Stomach (tissue), 8 donors: ENCODE measurements at regions not wholly inside any gene's neighbourhood (a gene's known extent, or its start where the extent isn't known, plus 50 kb on each side); places are given as distances from the start of the nearest gene placed in this dataset.

Experiments
- DNase-seq, 2 donors: peaks; one replicate each; pipeline versions ENCODE4 v3.0.0 to v3.0.0-alpha.2; 2013 to 2019
- H3K27ac ChIP-seq, 5 donors: fragments of 200-600 bp in 4 of 5; sonication (generic) in 4 of 5; one replicate each; pipeline ENCODE4 v1.5.1; 2013 to 2019; ENCODE audit warnings: mild to moderate bottlenecking in 1 of 5, moderate library complexity in 1 of 5
- H3K27me3 ChIP-seq, 3 donors: fragments of 200-600 bp; sonication (generic); one replicate each; pipeline ENCODE4 v1.5.1; 2017 to 2019; ENCODE audit warnings: mixed run types in 1 of 3
- H3K36me3 ChIP-seq, 4 donors: fragments of 200-600 bp; sonication (generic); 1 replicate in 3 of 4; 2 replicates in 1 of 4; pipeline ENCODE4 v1.5.1; 2016 to 2019
- H3K4me1 ChIP-seq, 4 donors: fragments of 200-600 bp; sonication (generic); one replicate each; pipeline ENCODE4 v1.5.1; 2016 to 2019
- H3K4me3 ChIP-seq, 4 donors: fragments of 200-600 bp; sonication (generic) in 3 of 4; one replicate each; pipeline ENCODE4 v1.5.1; 2016 to 2019; ENCODE audit warnings: mild to moderate bottlenecking in 1 of 4
- H3K9me3 ChIP-seq, 4 donors: fragments of 200-600 bp; sonication (generic); one replicate each; pipeline ENCODE4 v1.5.1; 2016 to 2019
- EP300 ChIP-seq: sonication (generic); formaldehyde crosslinking; IDR thresholded peaks from one replicate; pipeline ENCODE4 v1.6.1; 2017; ENCODE audit warnings: antibody characterized with exemption
- POLR2A ChIP-seq, 4 donors: fragments of 450-650 bp; IDR thresholded peaks; one replicate each; pipeline ENCODE4 v1.6.1; 2016; ENCODE audit warnings: antibody characterized with exemption in 4 of 4, control low read depth in 2 of 4, mild to moderate bottlenecking in 1 of 4, moderate library complexity in 1 of 4
- POLR2AphosphoS5 ChIP-seq, 3 donors: sonication (generic); formaldehyde crosslinking; IDR thresholded peaks; one replicate each; pipeline ENCODE4 v1.6.1; 2016; ENCODE audit warnings: antibody characterized with exemption in 3 of 3
- WGBS, 5 donors: extraction: QIAGEN DNeasy Blood & Tissue Kit in 3 of 5; methylation state at CpG; one replicate each; pipeline versions ENCODE4 v1.1.5 to v1.1.7; 2013 to 2018; 5-methylcytosine and 5-hydroxymethylcytosine counted together
- intact Hi-C: fragments of 100-400 bp; cut with DNase I; formaldehyde crosslinking; loops from one replicate; pipeline ENCODE4 v1.15.1; 2023; ENCODE audit warnings: low total_unique reads
- TF ChIP-seq, protein P1 (sequence below), 7 experiments: fragments of 450-650 bp in 4 of 7; fragments of 200-600 bp in 3 of 7; sonication (generic) in 3 of 7; IDR thresholded peaks; one replicate each; pipeline ENCODE4 v1.5.1; 2016 to 2019; ENCODE audit warnings: antibody characterized with exemption in 7 of 7, control low read depth in 2 of 7, mild to moderate bottlenecking in 1 of 7
- donor health status: healthy with polysubstance abuse.
- donor health status: Bipolar disorder and iron deficiency.
- donor health status: healthy.

- H3K9me3 ChIP-seq, result no peaks in the 10 kb centered on the region
- no peak overlapping the region for H3K27ac ChIP-seq
- 73 to 88% (median 83%) methylated on average over 5 of the region's 5 CpGs for WGBS, 5 donors
- intact Hi-C loops, result no loop called here
- H3K36me3 ChIP-seq, result no peaks in the 10 kb centered on the region
- H3K4me3 ChIP-seq, result no peak overlapping the region
- TF ChIP-seq POLR2AphosphoS5 (IDR thresholded peaks at IDR 0.05), result no peak
- no peak for TF ChIP-seq EP300
- TF ChIP-seq, protein P1, sequence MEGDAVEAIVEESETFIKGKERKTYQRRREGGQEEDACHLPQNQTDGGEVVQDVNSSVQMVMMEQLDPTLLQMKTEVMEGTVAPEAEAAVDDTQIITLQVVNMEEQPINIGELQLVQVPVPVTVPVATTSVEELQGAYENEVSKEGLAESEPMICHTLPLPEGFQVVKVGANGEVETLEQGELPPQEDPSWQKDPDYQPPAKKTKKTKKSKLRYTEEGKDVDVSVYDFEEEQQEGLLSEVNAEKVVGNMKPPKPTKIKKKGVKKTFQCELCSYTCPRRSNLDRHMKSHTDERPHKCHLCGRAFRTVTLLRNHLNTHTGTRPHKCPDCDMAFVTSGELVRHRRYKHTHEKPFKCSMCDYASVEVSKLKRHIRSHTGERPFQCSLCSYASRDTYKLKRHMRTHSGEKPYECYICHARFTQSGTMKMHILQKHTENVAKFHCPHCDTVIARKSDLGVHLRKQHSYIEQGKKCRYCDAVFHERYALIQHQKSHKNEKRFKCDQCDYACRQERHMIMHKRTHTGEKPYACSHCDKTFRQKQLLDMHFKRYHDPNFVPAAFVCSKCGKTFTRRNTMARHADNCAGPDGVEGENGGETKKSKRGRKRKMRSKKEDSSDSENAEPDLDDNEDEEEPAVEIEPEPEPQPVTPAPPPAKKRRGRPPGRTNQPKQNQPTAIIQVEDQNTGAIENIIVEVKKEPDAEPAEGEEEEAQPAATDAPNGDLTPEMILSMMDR (IDR thresholded peaks at IDR 0.05), result no peak
- TF ChIP-seq POLR2A (IDR thresholded peaks at IDR 0.05), result no peak
- no peaks in the 10 kb centered on the region for H3K4me1 ChIP-seq
- no peak for DNase-seq
- H3K27me3 ChIP-seq, result no peaks in the 10 kb centered on the region
Measured at GRCh38 chr18:39675906-39676305, 2110.3 kb upstream of the CELF4 start.

- WGBS, 5 donors, result 74 to 91% (median 88%) methylated on average over 3 of the region's 3 CpGs
- Histone ChIP-seq H3K27ac (no peak overlapping the region), H3K4me3 (no peak overlapping the region), H3K9me3 (no peaks in the 10 kb centered on the region), H3K27me3 (no peaks in the 10 kb centered on the region), H3K4me1 (no peaks in the 10 kb centered on the region), H3K36me3 (no peaks in the 10 kb centered on the region)
- DNase-seq, result peak in 1 of 2 donors; percentile 20
- TF ChIP-seq, protein P1 (IDR thresholded peaks at IDR 0.05), result no peak
- TF ChIP-seq POLR2AphosphoS5 (IDR thresholded peaks at IDR 0.05) (no peak), EP300 (no peak), POLR2A (IDR thresholded peaks at IDR 0.05) (no peak)
- intact Hi-C loops, result no loop called here
Measured at GRCh38 chr18:39675368-39675767, 2109.8 kb upstream of the CELF4 start.

GRCh38 chr18:39672171-39672570 is 2106.6 kb upstream of the CELF4 start:
- Histone ChIP-seq H3K4me1 (no peaks in the 10 kb centered on the region), H3K27me3 (no peaks in the 10 kb centered on the region), H3K36me3 (no peaks in the 10 kb centered on the region), H3K9me3 (no peaks in the 10 kb centered on the region), H3K4me3 (no peak overlapping the region), H3K27ac (no peak overlapping the region)
- DNase-seq, result no peak
- intact Hi-C loops, result no loop called here
- 85 to 97% (median 92%) methylated on average over 3 of the region's 3 CpGs for WGBS, 5 donors
- TF ChIP-seq, protein P1 (IDR thresholded peaks at IDR 0.05), result no peak
- TF ChIP-seq POLR2A (IDR thresholded peaks at IDR 0.05), result no peak
- no peak for TF ChIP-seq EP300
- TF ChIP-seq POLR2AphosphoS5 (IDR thresholded peaks at IDR 0.05), result no peak

DNA sequence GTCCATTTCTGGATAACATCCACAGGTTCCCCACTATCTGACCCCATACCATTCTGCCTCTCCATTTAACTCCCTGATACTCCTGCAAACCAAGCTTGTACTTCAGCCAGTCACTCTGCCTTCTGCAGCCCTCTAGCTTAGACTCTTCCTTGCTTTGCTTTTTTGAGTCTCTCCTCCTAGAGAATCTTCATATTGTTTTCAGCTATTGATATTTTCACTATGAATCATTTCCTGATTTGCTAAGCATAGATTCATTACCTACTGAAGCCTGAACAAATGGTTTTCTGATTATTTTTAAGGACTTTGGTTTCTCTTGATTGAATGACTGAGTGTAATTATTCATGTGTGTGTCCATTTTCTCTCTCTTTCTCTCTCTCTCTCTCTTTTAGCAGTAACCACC is 2102.3 kb upstream of the CELF4 start:
- no peaks in the 10 kb centered on the region for H3K4me1 ChIP-seq
- no peaks in the 10 kb centered on the region for H3K27me3 ChIP-seq
- no peaks in the 10 kb centered on the region for H3K36me3 ChIP-seq
- no peaks in the 10 kb centered on the region for H3K9me3 ChIP-seq
- TF ChIP-seq POLR2AphosphoS5 (IDR thresholded peaks at IDR 0.05) (no peak), POLR2A (IDR thresholded peaks at IDR 0.05) (no peak), EP300 (no peak)
- TF ChIP-seq, protein P1 (IDR thresholded peaks at IDR 0.05), result no peak
- intact Hi-C loops, result no loop called here
- H3K4me3 ChIP-seq, result no peak overlapping the region
- no peak overlapping the region for H3K27ac ChIP-seq
- DNase-seq, result no peak

GRCh38 chr18:39666541-39666940 is 2100.9 kb upstream of the CELF4 start:
- Histone ChIP-seq H3K36me3 (no peaks in the 10 kb centered on the region), H3K4me3 (no peak overlapping the region), H3K4me1 (no peaks in the 10 kb centered on the region), H3K27ac (no peak overlapping the region), H3K9me3 (no peaks in the 10 kb centered on the region), H3K27me3 (no peaks in the 10 kb centered on the region)
- no peak for DNase-seq
- intact Hi-C loops, result no loop called here
- TF ChIP-seq EP300 (no peak), POLR2A (IDR thresholded peaks at IDR 0.05) (no peak), POLR2AphosphoS5 (IDR thresholded peaks at IDR 0.05) (no peak)
- TF ChIP-seq, protein P1 (IDR thresholded peaks at IDR 0.05), result no peak
- WGBS, 5 donors, result 42 to 63% (median 59%) methylated on average over 2 of the region's 2 CpGs
